ENCODE measurements at regions not wholly inside any gene's neighbourhood (a gene's known extent, or its start where the extent isn't known, plus 50 kb on each side); places are given as distances from the start of the nearest gene placed in this dataset.
"Not testable (repeated sequence)": the region's sequence is repeated elsewhere in the genome, so short reads cannot be mapped to it uniquely, and the experiment has no call there.

DNA sequence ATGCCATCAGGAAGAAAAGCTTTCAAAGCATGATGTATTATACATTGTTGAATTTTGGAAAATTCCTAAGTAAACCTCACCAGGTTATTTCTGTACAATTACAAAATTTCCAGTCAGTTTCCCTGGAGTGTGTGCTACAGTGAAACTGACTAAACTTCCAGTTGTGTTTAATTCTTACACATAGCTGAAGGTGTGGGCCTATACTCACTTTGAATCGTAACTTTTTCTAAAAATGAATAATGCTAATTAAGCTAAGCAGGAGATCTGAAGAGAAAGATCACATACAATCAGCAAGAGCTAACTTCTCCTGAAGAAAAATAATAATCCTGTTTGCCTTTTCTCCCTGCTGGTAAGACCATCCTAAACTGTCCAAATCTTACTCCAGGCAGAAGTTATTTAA, 537.2 kb upstream of the PBX1 start:
- no peak for DNase-seq

DNA sequence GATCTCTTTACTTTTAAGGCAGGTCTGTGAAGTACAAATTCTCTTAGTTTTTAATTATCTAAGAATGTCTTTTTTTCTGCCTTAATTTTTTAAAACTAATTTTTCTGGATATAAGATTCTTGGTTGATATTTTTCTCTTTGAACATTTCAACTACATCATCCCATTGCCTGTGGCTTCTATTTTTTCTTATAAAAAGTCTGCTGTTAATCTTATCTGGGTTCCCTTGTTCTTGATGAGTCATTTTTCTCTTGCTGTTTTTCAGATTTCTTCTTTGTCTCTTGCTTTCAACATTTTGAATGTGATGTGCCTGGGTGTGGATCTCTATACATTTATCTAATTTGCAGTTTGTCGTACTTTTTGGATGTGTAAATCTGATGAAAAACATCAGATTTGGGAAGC, 525.2 kb upstream of the PBX1 start:
- DNase-seq: no peak

GRCh38 chr1:164040754-164041153, 518.2 kb upstream of the PBX1 start:
- DNase-seq: no peak

- DNase-seq: no peak
Observed at GRCh38 chr1:164051782-164052181, 507.2 kb upstream of the PBX1 start.

- no peak for DNase-seq
Observed at GRCh38 chr1:164054331-164054730, 504.7 kb upstream of the PBX1 start.

DNA sequence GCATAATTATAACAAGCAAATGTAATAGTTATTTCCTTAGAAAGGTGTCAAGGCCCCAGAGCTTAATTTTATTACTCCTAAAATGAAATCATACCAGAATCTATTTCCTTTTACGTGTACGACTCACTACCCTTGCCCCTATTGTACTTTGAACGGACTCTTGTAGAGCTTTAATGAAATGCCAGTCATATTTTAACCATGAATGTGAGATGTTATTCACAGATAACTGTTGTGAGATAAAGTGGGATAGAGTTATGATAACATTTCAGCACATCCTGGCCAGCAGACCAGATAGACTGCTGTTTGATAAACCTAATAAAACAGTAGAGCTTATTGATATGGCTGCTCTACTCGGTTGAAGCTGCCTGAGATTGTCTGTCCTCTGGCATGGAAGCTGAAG, 500.8 kb upstream of the PBX1 start:
- DNase-seq: no peak

- no peak for DNase-seq
Observed at GRCh38 chr1:164061528-164061927, 497.5 kb upstream of the PBX1 start.

DNA sequence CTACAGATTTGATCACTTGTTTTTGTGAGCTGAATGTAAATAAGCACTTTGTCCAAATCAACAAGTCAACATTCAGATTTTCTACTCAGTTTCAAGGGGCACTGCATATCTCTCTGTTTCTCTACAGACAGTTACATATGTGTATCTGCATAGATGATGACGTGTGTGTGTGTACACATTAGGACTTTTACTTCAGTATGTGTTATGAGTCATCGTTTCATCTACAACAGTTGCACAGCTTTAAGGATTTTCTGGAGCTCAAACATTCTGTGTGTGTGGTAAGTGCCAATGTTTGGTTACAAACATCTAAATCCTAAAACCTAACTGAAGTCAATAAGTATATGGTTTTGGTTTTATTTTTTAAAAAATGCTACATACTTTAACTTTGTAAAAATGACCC, 494.5 kb upstream of the PBX1 start:
- no peak for DNase-seq

DNA sequence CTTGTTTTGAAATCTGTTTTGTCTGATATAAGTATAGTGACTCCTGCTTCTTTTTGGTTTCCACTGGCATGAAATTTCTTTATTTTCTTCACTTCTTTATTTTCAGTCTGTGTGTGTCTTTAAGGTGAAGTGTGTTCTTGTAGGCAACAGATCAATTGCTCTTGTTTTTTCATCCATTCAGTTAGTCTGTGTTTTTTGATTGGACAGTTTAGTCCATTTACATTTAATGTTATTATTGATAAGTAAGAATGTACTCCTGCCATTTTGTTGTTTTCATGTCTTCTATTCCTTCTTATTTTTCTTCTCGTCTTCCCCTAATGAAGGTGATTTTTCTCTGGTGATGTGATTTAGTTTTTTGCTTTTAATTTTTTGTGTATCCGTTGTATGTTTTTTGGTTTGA, 487.7 kb upstream of the PBX1 start:
- no peak for DNase-seq

DNA sequence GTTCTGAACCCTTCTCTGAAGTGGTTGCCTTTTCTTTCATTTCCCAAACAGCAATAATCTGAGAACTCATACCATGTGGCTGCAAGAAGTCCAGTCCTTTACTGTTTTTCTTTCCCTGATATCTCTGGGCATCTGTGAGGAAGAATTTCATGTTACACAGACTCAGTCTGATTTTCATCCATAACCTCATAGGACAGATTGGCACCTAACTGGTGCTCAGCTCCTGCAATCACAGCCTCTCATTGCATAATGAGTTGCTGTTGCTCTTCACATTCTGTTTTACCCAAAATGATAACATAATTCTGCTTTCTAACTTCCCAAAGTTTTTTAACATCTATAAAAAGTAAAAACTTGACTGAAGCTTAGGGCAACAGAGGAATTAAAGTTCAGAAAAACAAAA, 472.2 kb upstream of the PBX1 start:
- DNase-seq: no peak

DNA sequence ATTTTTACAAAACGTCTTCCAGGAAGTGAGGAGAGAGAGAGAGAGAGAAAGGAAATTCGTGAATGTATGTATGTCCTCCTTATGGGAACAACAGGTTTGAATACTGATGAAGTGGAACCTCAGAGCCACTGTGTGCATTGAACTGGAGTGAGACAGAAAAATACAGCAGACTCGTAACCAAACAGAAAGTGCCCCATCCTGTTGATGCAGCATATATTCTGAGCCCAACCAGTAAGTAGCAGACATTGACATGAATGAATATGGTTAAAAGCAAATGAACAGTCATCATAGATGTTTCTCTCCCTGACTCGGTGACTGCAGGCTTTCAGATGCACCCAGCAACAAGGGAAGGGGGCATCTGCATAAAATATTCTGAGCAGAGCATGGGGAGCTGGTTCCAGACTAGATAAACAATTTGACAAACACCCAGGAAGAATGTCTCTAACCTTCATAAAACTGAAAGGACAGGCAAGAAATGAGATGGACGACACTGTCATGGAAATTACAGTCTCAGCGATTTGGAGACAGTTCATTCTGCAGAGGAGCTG, 471.0 kb upstream of the PBX1 start:
- DNase-seq: no peak

DNA sequence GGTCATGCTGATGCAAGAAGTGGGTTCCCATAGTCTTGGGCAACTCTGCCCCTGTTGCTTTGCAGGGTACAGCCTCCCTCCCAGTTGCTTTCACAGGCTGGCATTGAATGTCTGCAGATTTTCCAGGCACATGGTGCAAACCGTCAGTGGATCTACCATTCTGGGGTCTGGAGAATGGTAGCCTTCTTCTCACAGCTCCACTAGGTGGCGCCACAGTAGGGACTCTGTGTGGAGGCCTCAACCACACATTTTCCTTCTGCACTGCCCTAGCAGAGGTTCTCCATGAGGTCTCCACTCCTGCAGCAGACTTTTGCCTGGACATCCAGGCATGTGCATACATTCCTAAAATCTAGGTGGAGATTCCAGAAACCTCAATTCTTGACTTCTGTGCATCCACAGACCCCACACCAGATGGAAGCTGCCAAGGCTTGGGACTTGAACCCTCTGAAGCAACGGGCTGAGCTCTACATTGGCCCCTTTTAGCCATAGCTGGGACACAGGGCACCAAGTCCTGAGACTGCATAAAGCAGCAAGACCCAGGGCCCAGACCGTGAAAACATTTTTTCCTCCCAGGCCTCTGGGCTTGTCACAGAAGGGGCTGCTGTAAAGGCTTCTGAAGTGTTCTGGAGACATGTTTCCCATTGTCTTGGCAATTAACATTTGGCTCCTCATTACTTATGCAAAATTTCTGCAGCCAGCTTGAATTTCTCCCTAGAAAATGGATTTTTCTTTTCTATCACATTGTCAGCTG, 466.2 kb upstream of the PBX1 start:
- no peak for DNase-seq

- no peak for DNase-seq
Observed at GRCh38 chr1:164093543-164093942, 465.4 kb upstream of the PBX1 start.

DNA sequence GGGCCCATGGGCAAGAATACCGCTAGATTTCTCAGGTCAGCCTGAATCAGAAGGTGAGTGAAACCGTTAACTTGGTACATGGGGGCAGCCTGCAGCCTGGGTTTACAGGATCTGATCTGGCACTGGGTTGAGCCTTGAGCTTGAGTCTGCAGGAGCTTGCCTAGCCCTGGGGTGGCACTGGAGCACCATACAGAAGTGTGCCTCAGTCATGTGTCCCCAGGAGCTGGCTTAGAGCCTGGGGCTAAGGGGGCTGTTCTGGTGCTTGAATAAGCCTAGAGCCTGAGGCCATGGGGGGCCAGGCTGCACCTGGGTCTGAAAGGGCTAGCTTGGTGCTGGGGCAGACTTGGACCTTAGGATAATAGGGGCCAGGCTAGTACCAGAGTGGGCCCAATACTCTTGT, 457.2 kb upstream of the PBX1 start:
- DNase-seq: no peak

DNA sequence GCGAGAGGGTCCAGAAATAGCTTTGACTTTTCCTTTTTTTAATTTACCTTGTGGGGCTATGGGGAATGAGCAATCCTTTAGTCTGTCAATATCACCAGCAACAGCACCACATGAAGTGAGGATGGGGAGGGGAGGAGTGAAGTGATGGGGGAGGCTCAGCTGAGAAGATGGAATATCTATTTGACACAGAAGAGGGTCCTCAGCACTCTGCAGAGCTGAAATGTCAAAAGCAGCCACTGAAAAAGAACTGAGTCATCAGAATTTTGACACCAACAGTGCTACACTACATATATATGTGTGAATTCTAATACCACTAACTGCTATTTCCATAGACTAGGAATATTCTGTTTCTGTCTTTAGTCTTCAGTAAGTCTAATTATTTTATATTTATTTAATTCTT, 427.0 kb upstream of the PBX1 start:
- DNase-seq: no peak

DNA sequence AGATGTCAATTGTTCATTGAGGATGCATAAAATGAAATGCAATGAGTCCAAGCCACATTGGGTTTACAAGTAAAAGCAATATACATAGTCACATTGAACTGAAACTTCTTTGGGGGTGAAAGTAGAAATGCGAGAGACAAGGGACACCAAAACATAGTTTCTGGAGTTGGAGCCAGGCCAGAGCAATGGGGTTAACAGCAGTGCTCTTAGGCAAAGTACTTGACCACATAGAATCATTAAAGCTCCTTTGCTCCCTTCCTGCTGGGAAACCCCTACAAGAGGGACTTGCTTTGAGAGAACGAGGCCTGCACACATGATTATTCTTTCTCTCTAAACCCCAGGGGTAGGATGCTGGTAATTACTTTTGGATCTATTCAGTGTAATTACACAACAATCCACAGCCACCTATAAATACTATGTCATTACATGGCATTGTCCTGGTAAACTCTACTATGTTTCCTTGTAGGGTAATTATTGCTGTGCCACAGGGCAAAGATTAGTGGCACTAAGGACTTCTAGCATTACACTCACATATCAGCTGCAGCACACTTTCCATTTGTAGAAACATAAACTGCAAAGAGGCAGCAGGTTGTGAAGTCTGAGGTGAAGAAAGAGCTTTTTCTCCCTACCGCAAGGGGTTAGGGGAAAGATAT, 421.6 kb upstream of the PBX1 start:
- DNase-seq: no peak

GRCh38 chr1:164141797-164142196, 417.2 kb upstream of the PBX1 start:
- no peak for DNase-seq

- DNase-seq: no peak
Observed at GRCh38 chr1:164154622-164155021, 404.4 kb upstream of the PBX1 start.

DNA sequence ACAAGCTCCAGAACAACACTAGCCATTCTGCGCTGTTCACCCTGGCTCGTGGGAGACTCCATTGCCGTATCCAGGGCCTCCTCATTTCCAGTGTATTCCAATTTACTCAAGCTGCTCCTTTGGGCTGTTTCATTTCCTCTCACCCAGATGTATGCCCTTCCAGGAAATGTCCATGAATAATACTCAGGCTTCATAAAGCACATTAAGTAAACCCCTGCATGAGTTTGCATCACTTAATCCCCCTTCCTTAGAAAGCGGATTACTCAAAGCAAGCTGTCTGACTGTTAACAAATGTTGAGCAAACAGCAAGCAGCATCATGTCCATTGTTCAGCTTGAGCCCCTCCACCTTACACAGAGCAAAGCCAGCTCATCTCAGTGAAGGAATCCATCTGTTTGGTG, 403.6 kb upstream of the PBX1 start:
- DNase-seq: no peak

- no peak for DNase-seq
Observed at GRCh38 chr1:164163289-164163849, 395.6 kb upstream of the PBX1 start.

GRCh38 chr1:164165466-164165865, 393.5 kb upstream of the PBX1 start:
- no peak for DNase-seq

- not testable (repeated sequence) for DNase-seq
Observed at GRCh38 chr1:164166454-164166853, 392.5 kb upstream of the PBX1 start.

- DNase-seq: no peak
Observed at GRCh38 chr1:164177118-164177517, 381.9 kb upstream of the PBX1 start.

DNA sequence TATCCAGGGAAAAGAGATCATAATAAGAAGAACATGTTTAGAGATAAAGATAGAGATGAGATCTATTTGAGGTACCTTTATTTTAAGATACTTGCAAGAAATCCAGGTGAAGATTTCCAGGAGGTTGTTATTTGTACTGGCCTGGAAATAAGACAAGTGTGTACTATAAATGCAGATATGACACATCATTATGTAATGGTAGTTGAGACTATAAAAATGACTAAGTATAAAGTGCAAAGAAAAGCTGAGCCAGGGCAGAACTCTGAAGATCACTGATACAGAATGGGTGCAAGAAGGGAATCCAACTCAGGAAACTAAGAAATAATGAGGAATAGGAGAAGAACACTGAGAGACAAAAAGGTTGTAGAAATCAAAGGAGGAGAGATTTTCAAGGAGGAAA, 378.2 kb upstream of the PBX1 start:
- no peak for DNase-seq

All from CD4-positive, alpha-beta T cell treated with Interleukin-12 subunit alpha and Interleukin-12 subunit beta, for 1 hour (primary cell).